ENCODE measurements at regions not wholly inside any gene's neighbourhood (a gene's known extent, or its start where the extent isn't known, plus 50 kb on each side); places are given as distances from the start of the nearest gene placed in this dataset.

DNA sequence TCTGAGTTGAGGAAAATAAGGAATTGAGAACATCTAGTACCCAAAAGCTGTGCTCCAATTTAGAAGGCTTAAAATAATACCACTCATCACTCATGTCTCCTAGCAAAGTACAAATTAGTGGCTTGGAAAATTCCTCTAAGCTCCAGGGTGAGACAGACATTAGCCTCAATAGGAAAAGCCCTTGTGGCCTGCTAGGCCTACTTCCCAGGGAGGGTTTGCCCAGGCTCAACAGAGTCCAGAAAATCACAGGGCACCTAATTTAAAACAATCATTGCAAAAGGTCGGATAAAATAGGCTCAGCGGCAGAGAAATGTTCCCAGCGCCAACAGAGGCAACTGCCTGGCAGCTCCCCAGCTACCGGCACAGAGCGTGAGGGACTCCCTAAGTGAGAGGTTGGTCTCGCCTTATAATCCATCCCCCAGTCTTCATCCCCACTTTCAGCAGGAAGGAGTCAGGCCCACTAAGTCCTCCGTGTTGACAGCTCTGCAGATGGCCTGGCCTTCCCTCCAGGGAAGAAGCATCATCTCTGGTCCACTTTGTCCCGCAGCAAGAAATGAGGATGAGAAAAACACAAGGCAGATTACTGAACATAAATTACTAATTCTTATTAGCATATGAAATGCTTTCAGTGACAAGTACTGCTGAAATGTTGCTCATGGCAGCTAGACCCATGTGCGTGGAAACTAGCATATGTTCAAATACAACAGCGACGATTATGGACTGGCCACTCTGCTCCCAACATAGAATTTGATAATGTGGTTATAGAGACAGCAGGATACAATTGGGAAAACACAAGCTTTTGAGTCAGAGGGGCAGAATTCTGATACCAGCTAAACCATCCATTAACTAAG, 1177.7 kb upstream of the AUTS2 start:
- Mint-ChIP-seq H3K36me3 (no peaks in the 10 kb centered on the region), H3K4me3 (no peak overlapping the region), H3K27me3 (no peaks in the 10 kb centered on the region), H3K9me3 (ENCODE audit: low read depth) (peaks cover 8% of the 10 kb centered on the region), H3K27ac (no peak overlapping the region), H3K4me1 (no peaks in the 10 kb centered on the region)
- no peak for ATAC-seq
- CTCF ChIA-PET: no interaction called here
- no peak for DNase-seq

DNA sequence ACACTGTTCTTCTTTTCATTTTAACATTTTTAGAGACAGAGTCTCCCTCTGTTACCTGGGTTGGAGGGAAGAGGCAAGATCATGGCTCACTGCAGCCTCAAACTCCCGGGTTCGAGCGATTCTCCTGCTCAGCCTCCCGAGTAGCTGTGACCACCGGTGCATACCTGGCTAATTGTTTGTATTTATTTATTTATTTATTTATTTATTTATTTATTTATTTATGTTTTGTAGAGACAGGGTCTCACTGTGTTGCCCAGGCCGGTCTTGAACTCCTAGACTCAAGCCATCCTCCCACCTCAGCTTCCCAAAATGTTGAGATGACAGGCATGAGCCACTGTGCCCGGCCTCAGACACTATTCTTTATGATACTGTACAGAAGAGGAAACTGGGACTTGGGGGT, 1176.6 kb upstream of the AUTS2 start:
- CTCF ChIA-PET: no interaction called here
- Mint-ChIP-seq H3K9me3 (ENCODE audit: low read depth) (peaks cover 8% of the 10 kb centered on the region), H3K4me1 (no peaks in the 10 kb centered on the region), H3K27me3 (no peaks in the 10 kb centered on the region), H3K27ac (no peak overlapping the region), H3K36me3 (no peaks in the 10 kb centered on the region), H3K4me3 (no peak overlapping the region)
- ATAC-seq: no peak
- DNase-seq: no peak

DNA sequence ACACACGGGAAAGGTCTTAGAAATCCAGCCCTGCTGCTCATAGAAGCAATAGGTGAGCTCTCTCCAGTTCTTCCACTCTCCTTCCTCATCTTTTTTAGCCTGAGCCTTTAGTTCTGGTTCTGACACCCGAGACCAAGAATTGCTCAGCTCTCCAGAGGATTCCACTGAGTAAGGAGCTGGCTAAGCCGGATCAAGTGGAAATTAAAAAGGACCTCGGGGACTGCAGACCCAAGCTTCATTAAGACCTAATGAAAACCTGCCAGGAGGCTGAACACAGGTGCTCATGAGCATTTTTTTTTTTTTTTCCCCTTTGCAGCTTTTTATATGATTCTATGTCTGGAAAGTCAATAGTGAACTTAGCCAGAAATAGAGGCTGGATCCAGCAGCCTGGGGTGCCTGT, 1176.0 kb upstream of the AUTS2 start:
- H3K36me3 Mint-ChIP-seq: no peaks in the 10 kb centered on the region
- no peaks in the 10 kb centered on the region for H3K4me1 Mint-ChIP-seq
- H3K9me3 Mint-ChIP-seq (ENCODE audit: low read depth): peaks cover 10% of the 10 kb centered on the region
- CTCF ChIA-PET: no interaction called here
- DNase-seq (no peak), ATAC-seq (no peak)
- H3K27me3 Mint-ChIP-seq: no peaks in the 10 kb centered on the region
- H3K4me3 Mint-ChIP-seq: no peak overlapping the region
- H3K27ac Mint-ChIP-seq: no peak overlapping the region

GRCh38 chr7:68423356-68423755, 1174.9 kb upstream of the AUTS2 start:
- Mint-ChIP-seq H3K4me3 (no peak overlapping the region), H3K36me3 (no peaks in the 10 kb centered on the region), H3K27me3 (no peaks in the 10 kb centered on the region), H3K9me3 (ENCODE audit: low read depth) (peaks cover 12% of the 10 kb centered on the region), H3K4me1 (no peaks in the 10 kb centered on the region), H3K27ac (no peak overlapping the region)
- ATAC-seq (no peak), DNase-seq (no peak)
- CTCF ChIA-PET: no interaction called here

DNA sequence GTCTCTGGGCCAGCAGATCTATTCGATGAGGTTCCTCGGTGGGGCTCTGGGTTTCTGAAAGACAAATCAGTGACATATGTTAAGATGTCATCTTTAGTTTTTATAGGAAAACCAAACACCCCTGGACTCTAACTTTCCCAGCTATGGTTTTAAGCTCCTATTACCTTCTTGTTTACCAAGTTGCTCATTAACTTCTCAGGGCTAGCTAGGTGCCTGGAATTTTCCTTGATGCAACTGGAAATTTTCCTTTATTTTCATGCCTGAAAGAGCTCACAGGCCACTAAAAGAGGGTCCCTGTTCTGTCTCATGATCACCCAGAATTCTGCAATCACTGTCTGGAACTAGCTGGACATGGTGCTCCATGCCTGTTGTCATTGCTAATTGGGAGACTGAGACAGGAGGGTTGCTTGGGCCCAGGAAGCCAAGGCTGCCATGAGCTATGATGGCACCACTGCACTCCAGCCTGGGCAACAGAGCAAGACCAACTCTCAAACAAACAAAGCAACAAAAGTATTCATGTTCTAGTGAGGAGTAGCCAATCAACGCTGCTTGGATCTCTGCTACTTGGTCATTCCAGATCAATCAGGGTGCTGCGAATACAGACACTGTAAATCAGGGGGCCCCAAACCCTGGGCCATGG, 1173.5 kb upstream of the AUTS2 start:
- DNase-seq (no peak), ATAC-seq (no peak)
- H3K36me3 Mint-ChIP-seq: no peaks in the 10 kb centered on the region
- H3K27ac Mint-ChIP-seq: no peak overlapping the region
- H3K4me1 Mint-ChIP-seq: no peaks in the 10 kb centered on the region
- no peak overlapping the region for H3K4me3 Mint-ChIP-seq
- CTCF ChIA-PET: no interaction called here
- H3K9me3 Mint-ChIP-seq (ENCODE audit: low read depth): peaks cover 15% of the 10 kb centered on the region
- no peaks in the 10 kb centered on the region for H3K27me3 Mint-ChIP-seq

DNA sequence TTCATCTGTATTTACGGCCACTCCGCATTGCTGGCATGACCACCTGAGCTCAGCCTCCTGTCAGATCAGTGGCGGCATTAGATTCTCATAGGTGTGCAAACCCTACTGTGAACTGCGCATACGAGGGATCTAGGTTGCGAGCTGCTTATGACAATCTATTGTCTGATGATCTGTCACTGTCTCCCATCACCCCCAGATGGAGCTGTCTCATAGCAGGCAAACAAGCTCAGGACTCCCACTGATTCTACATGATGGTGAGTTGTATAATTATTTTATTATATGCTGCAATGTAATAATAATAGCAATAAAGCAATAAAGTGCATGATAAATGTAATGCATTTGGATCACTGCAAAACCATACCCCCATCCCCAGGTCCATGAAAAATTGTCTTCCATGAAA, 1172.9 kb upstream of the AUTS2 start:
- Mint-ChIP-seq H3K27ac (no peak overlapping the region), H3K27me3 (no peaks in the 10 kb centered on the region), H3K9me3 (ENCODE audit: low read depth) (peaks cover 16% of the 10 kb centered on the region), H3K4me3 (no peak overlapping the region), H3K36me3 (no peaks in the 10 kb centered on the region), H3K4me1 (no peaks in the 10 kb centered on the region)
- CTCF ChIA-PET: no interaction called here
- ATAC-seq: no peak
- DNase-seq: no peak

GRCh38 chr7:68429411-68430117, 1168.7 kb upstream of the AUTS2 start:
- CTCF ChIA-PET: no interaction called here
- H3K27me3 Mint-ChIP-seq: no peaks in the 10 kb centered on the region
- DNase-seq (no peak), ATAC-seq (no peak)
- H3K4me1 Mint-ChIP-seq: no peaks in the 10 kb centered on the region
- no peaks in the 10 kb centered on the region for H3K36me3 Mint-ChIP-seq
- H3K9me3 Mint-ChIP-seq (ENCODE audit: low read depth): peaks cover 19% of the 10 kb centered on the region
- H3K4me3 Mint-ChIP-seq: no peak overlapping the region
- no peak overlapping the region for H3K27ac Mint-ChIP-seq

GRCh38 chr7:68432585-68432984, 1165.7 kb upstream of the AUTS2 start:
- no peaks in the 10 kb centered on the region for H3K27me3 Mint-ChIP-seq
- H3K9me3 Mint-ChIP-seq (ENCODE audit: low read depth): peaks cover 22% of the 10 kb centered on the region
- CTCF ChIA-PET: no interaction called here
- ATAC-seq: no peak
- H3K4me3 Mint-ChIP-seq: no peak overlapping the region
- H3K27ac Mint-ChIP-seq: no peak overlapping the region
- no peaks in the 10 kb centered on the region for H3K36me3 Mint-ChIP-seq
- DNase-seq: no peak
- no peaks in the 10 kb centered on the region for H3K4me1 Mint-ChIP-seq

GRCh38 chr7:68433462-68434070, 1164.7 kb upstream of the AUTS2 start:
- no peak overlapping the region for H3K4me3 Mint-ChIP-seq
- DNase-seq: no peak
- no peaks in the 10 kb centered on the region for H3K4me1 Mint-ChIP-seq
- ATAC-seq: no peak
- CTCF ChIA-PET: no interaction called here
- H3K9me3 Mint-ChIP-seq (ENCODE audit: low read depth): peaks cover 21% of the 10 kb centered on the region
- no peaks in the 10 kb centered on the region for H3K36me3 Mint-ChIP-seq
- H3K27me3 Mint-ChIP-seq: no peaks in the 10 kb centered on the region
- H3K27ac Mint-ChIP-seq: no peak overlapping the region

DNA sequence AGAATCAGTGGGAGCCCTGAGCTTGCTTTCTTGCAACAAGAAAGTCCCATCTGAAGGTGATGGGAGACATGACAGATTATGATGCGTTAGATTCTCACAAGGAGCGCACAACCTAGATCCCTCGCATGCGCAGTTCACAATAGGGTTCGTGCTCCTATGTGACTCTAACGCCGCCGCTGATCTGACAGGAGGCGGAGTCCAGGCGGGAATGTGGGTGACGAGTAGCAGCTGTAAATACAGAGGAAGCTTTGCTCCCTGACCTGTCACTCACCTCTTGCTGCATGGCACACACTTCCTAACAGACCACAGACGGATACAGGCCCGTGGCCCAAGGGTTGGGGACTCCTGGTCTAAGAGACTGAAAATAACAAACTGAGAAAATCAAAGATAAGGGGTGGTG, 1163.4 kb upstream of the AUTS2 start:
- H3K4me3 Mint-ChIP-seq: no peak overlapping the region
- H3K9me3 Mint-ChIP-seq (ENCODE audit: low read depth): peaks cover 20% of the 10 kb centered on the region

DNA sequence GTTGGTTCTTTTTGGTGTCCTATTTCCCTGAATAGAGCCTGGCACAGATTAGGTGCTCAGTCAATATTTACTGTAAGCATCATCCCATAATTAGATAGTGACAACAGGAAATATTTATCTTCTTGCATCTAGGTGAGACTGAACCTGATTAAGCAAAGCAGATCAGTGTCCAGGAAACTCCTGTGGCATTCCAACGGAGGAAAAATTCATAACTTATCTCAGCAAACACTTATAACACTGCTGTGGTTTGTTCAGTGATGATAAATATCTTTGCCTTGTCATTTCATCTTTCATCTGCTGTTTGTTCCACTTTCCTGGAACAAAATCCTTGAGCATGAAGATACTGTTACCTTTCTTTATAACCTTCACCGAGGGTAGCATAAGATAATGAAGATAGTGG, 1160.3 kb upstream of the AUTS2 start:
- no peaks in the 10 kb centered on the region for H3K36me3 Mint-ChIP-seq
- H3K4me3 Mint-ChIP-seq: no peak overlapping the region
- ATAC-seq (no peak), DNase-seq (no peak)
- CTCF ChIA-PET: no interaction called here
- H3K27ac Mint-ChIP-seq: no peak overlapping the region
- no peaks in the 10 kb centered on the region for H3K27me3 Mint-ChIP-seq
- peaks cover 15% of the 10 kb centered on the region for H3K9me3 Mint-ChIP-seq (ENCODE audit: low read depth)
- no peaks in the 10 kb centered on the region for H3K4me1 Mint-ChIP-seq

More for the DNA sequence above, 1163.4 kb upstream of the AUTS2 start:
- H3K27ac Mint-ChIP-seq: no peak overlapping the region
- no peaks in the 10 kb centered on the region for H3K4me1 Mint-ChIP-seq
- no peaks in the 10 kb centered on the region for H3K36me3 Mint-ChIP-seq
- ATAC-seq: no peak
- no peaks in the 10 kb centered on the region for H3K27me3 Mint-ChIP-seq
- CTCF ChIA-PET: no interaction called here
- DNase-seq: no peak

DNA sequence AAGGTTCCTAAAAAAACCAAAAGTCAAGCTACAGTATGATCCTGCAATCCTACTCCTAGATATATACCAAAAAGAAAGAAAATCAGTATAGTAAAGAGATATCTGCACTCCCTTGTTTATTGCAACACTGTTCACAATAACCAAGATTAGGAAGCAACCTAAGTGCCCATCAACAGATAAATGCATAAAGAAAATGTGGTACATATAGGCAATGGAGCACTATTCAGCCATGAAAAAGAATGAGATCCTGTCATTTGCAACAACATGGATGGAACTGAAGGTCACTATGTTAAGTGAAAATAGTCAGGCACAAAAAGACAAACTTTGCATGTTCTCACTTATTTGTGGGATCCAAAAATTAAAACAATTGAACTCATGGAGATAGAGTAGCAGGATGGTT, 1159.5 kb upstream of the AUTS2 start:
- CTCF ChIA-PET: no interaction called here
- Mint-ChIP-seq H3K4me1 (no peaks in the 10 kb centered on the region), H3K9me3 (ENCODE audit: low read depth) (peaks cover 15% of the 10 kb centered on the region), H3K27me3 (no peaks in the 10 kb centered on the region), H3K27ac (no peak overlapping the region), H3K36me3 (no peaks in the 10 kb centered on the region), H3K4me3 (no peak overlapping the region)
- DNase-seq (no peak), ATAC-seq (no peak)

GRCh38 chr7:68439897-68440296, 1158.4 kb upstream of the AUTS2 start:
- CTCF ChIA-PET: no interaction called here
- Mint-ChIP-seq H3K9me3 (ENCODE audit: low read depth) (peaks cover 14% of the 10 kb centered on the region), H3K4me1 (no peaks in the 10 kb centered on the region), H3K27me3 (no peaks in the 10 kb centered on the region), H3K4me3 (no peak overlapping the region), H3K36me3 (no peaks in the 10 kb centered on the region), H3K27ac (no peak overlapping the region)
- no peak for ATAC-seq
- no peak for DNase-seq

DNA sequence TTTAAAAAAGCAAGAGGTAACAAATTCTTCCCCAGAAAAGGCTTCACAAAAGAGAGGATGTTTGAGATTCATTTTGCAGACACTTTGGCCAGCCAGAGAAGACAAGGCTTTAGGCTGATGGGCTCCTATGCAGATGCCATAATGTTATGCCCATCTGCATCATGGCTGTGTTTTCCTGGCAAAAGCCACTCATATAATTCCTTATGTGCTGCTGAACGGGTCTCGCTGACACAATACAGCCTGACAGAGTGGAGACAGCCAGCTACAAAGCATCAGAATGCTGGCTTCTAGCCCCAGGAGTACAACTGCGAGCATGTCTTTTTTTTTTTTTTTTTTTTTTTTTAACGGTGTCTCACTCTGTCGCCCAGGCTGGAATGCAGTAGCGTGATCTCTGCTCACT, 1157.4 kb upstream of the AUTS2 start:
- CTCF ChIA-PET: no interaction called here
- Mint-ChIP-seq H3K27me3 (no peaks in the 10 kb centered on the region), H3K9me3 (ENCODE audit: low read depth) (peaks cover 13% of the 10 kb centered on the region), H3K4me3 (no peak overlapping the region), H3K36me3 (no peaks in the 10 kb centered on the region), H3K27ac (no peak overlapping the region), H3K4me1 (no peaks in the 10 kb centered on the region)
- DNase-seq (no peak), ATAC-seq (no peak)
